ENCODE measurements at regions not wholly inside any gene's neighbourhood (a gene's known extent, or its start where the extent isn't known, plus 50 kb on each side); places are given as distances from the start of the nearest gene placed in this dataset.

- no peaks in the 10 kb centered on the region for H3K27me3 ChIP-seq (ENCODE audit: insufficient read depth, low read length)
- H2AFZ ChIP-seq (ENCODE audit: low read length) = peak overlapping the region; percentile 69
- peaks cover 29% of the 10 kb centered on the region for H3K4me1 ChIP-seq (ENCODE audit: insufficient read depth, low read length)
- H3K4me2 ChIP-seq (ENCODE audit: insufficient read depth, low read length) = no peak overlapping the region
- no peak for DNase-seq (ENCODE audit: insufficient read length, low spot score, missing footprints)
- TF ChIP-seq CTCF (IDR thresholded peaks at IDR 0.05; ENCODE audit: extremely low read depth, low read depth, low read length) = no peak
- peak overlapping the region; percentile 66 for H3K27ac ChIP-seq (ENCODE audit: low read depth, low read length)
- no peaks in the 10 kb centered on the region for H3K79me2 ChIP-seq (ENCODE audit: insufficient read depth, low read length)
- no peak overlapping the region for H3K4me3 ChIP-seq (ENCODE audit: insufficient read depth, low read length)
- no peaks in the 10 kb centered on the region for H4K20me1 ChIP-seq (ENCODE audit: insufficient read depth, low read length)
- H3K36me3 ChIP-seq (ENCODE audit: insufficient read depth, low read length) = no peaks in the 10 kb centered on the region
- H3K9me3 ChIP-seq (ENCODE audit: low read depth, low read length) = no peaks in the 10 kb centered on the region
Observed at GRCh38 chr2:133836691-133837345, 268.6 kb upstream of the NCKAP5 start.

- Histone ChIP-seq H3K4me2 (ENCODE audit: insufficient read depth, low read length) (no peak overlapping the region), H3K27ac (ENCODE audit: low read depth, low read length) (peak overlapping the region; percentile 66), H3K4me3 (ENCODE audit: insufficient read depth, low read length) (no peak overlapping the region), H3K4me1 (ENCODE audit: insufficient read depth, low read length) (peaks cover 35% of the 10 kb centered on the region), H4K20me1 (ENCODE audit: insufficient read depth, low read length) (no peaks in the 10 kb centered on the region), H3K9me3 (ENCODE audit: low read depth, low read length) (no peaks in the 10 kb centered on the region), H3K36me3 (ENCODE audit: insufficient read depth, low read length) (no peaks in the 10 kb centered on the region), H3K27me3 (ENCODE audit: insufficient read depth, low read length) (no peaks in the 10 kb centered on the region), H3K79me2 (ENCODE audit: insufficient read depth, low read length) (no peaks in the 10 kb centered on the region), H2AFZ (ENCODE audit: low read length) (no peak overlapping the region)
- no peak for TF ChIP-seq CTCF (IDR thresholded peaks at IDR 0.05; ENCODE audit: extremely low read depth, low read depth, low read length)
- DNase-seq (ENCODE audit: insufficient read length, low spot score, missing footprints) = peak; percentile 90
Observed at GRCh38 chr2:133837441-133838094, 269.3 kb upstream of the NCKAP5 start.

GRCh38 chr2:133838642-133839365 is 270.5 kb upstream of the NCKAP5 start:
- peaks cover 43% of the 10 kb centered on the region for H3K4me1 ChIP-seq (ENCODE audit: insufficient read depth, low read length)
- no peak overlapping the region for H3K27ac ChIP-seq (ENCODE audit: low read depth, low read length)
- no peaks in the 10 kb centered on the region for H3K36me3 ChIP-seq (ENCODE audit: insufficient read depth, low read length)
- no peaks in the 10 kb centered on the region for H4K20me1 ChIP-seq (ENCODE audit: insufficient read depth, low read length)
- no peaks in the 10 kb centered on the region for H3K9me3 ChIP-seq (ENCODE audit: low read depth, low read length)
- no peak for TF ChIP-seq CTCF (IDR thresholded peaks at IDR 0.05; ENCODE audit: extremely low read depth, low read depth, low read length)
- H2AFZ ChIP-seq (ENCODE audit: low read length) = no peak overlapping the region
- H3K27me3 ChIP-seq (ENCODE audit: insufficient read depth, low read length) = no peaks in the 10 kb centered on the region
- no peak overlapping the region for H3K4me3 ChIP-seq (ENCODE audit: insufficient read depth, low read length)
- no peak for DNase-seq (ENCODE audit: insufficient read length, low spot score, missing footprints)
- H3K79me2 ChIP-seq (ENCODE audit: insufficient read depth, low read length) = no peaks in the 10 kb centered on the region
- no peak overlapping the region for H3K4me2 ChIP-seq (ENCODE audit: insufficient read depth, low read length)

GRCh38 chr2:133839677-133840076 is 271.4 kb upstream of the NCKAP5 start:
- no peak for TF ChIP-seq CTCF (IDR thresholded peaks at IDR 0.05; ENCODE audit: extremely low read depth, low read depth, low read length)
- peaks cover 46% of the 10 kb centered on the region for H3K4me1 ChIP-seq (ENCODE audit: insufficient read depth, low read length)

More at GRCh38 chr2:133839677-133840076, 271.4 kb upstream of the NCKAP5 start:
- no peak for DNase-seq (ENCODE audit: insufficient read length, low spot score, missing footprints)
- Histone ChIP-seq H3K27me3 (ENCODE audit: insufficient read depth, low read length) (no peaks in the 10 kb centered on the region), H2AFZ (ENCODE audit: low read length) (no peak overlapping the region), H3K9me3 (ENCODE audit: low read depth, low read length) (no peaks in the 10 kb centered on the region), H3K4me3 (ENCODE audit: insufficient read depth, low read length) (no peak overlapping the region), H3K36me3 (ENCODE audit: insufficient read depth, low read length) (no peaks in the 10 kb centered on the region), H3K27ac (ENCODE audit: low read depth, low read length) (peak overlapping the region; percentile 7), H3K79me2 (ENCODE audit: insufficient read depth, low read length) (no peaks in the 10 kb centered on the region), H3K4me2 (ENCODE audit: insufficient read depth, low read length) (no peak overlapping the region), H4K20me1 (ENCODE audit: insufficient read depth, low read length) (no peaks in the 10 kb centered on the region)
